K562 (cell line): ENCODE measurements at regions not wholly inside any gene's neighbourhood (a gene's known extent, or its start where the extent isn't known, plus 50 kb on each side); places are given as distances from the start of the nearest gene placed in this dataset.
A peak's percentile ranks its signal among the peaks of the same experiment; 100 is the strongest.

Source experiments
- ATAC-seq: fragments of 200-7000 bp; cut with Tn5 transposase; 3 replicates; pipeline ENCODE4 v1.9.1; 2020; ENCODE audit warnings: moderate library complexity
- BruUV-seq: library from RNA; stranded (reverse); fragments of 400-500 nt; replicated peaks from 2 replicates; lab custom pipeline; 2021; lab: Mats Ljungman, UMichigan
- CTCF ChIA-PET: fragments of 300-600 bp; formaldehyde crosslinking; extraction: SDS; loops from one replicate; lab custom pipeline; 2021; ENCODE audit warnings: low intra/inter-chr PET ratio; lab: Yijun Ruan, JAX
- POLR2A ChIA-PET: fragments of 300-600, 350-650 bp; sonication (Branson Sonifier 250); formaldehyde crosslinking; extraction: SDS; loops from one replicate; lab custom pipeline; 2021; ENCODE audit warnings: antibody characterized with exemption, inconsistent platforms; lab: Yijun Ruan, JAX
- DNase-seq, 4 experiments: peaks; one replicate each; pipeline versions ENCODE4 v3.0.0 to v3.0.0-alpha.2; 2011 to 2018; ENCODE audit warnings: low spot score in 3 of 4, mixed read lengths in 3 of 4; ENCODE audit errors: extremely low read depth in 1 of 4
- FAIRE-seq: peaks from 2 replicates; lab custom pipeline; 2011; peaks lifted over from hg19 to GRCh38; lab: Jason Lieb, UNC
- H2AFZ ChIP-seq: 2 replicates; pipeline ENCODE4 v1.6.0; 2011; ENCODE audit warnings: low read depth, low read length, control low read depth, inconsistent platforms
- H3K27ac ChIP-seq: fragments of 200-600 bp; 3 replicates; pipeline ENCODE4 v1.8.0; 2011; ENCODE audit warnings: low read depth, mild to moderate bottlenecking, control low read depth, inconsistent platforms, low read length, moderate library complexity, mixed read lengths; ENCODE audit errors: extremely low read depth
- H3K27me3 ChIP-seq, 2 experiments: fragments of 300-600 bp in 1 of 2; 2 replicates in 1 of 2; 3 replicates in 1 of 2; pipeline versions ENCODE4 v1.6.0 to v1.8.0; 2011; ENCODE audit warnings: inconsistent platforms in 2 of 2, low read length in 2 of 2, mild to moderate bottlenecking in 1 of 2, mixed read lengths in 1 of 2, moderate library complexity in 1 of 2; ENCODE audit not compliant: control insufficient read depth in 2 of 2, insufficient read depth in 2 of 2
- H3K36me3 ChIP-seq: fragments of 300-600 bp; 3 replicates; pipeline ENCODE4 v1.8.0; 2011; ENCODE audit warnings: mild to moderate bottlenecking, low read length, inconsistent platforms; ENCODE audit not compliant: control insufficient read depth, insufficient read depth
- H3K4me1 ChIP-seq, 2 experiments: fragments of 200-600 bp in 1 of 2; replicated peaks in 1 of 2; 2 replicates in 1 of 2; 3 replicates in 1 of 2; pipeline versions ENCODE4 v1.5.1 to v1.8.0; 2011; ENCODE audit warnings: inconsistent platforms in 2 of 2, low read length in 2 of 2, mild to moderate bottlenecking in 1 of 2, mixed read lengths in 1 of 2, moderate library complexity in 1 of 2; ENCODE audit not compliant: control insufficient read depth in 2 of 2, insufficient read depth in 2 of 2
- H3K4me2 ChIP-seq: 2 replicates; pipeline ENCODE4 v1.6.1; 2011; ENCODE audit warnings: low read length, control low read depth, inconsistent platforms, mixed read lengths; ENCODE audit not compliant: insufficient read depth
- H3K4me3 ChIP-seq: fragments of 200-600 bp; sonication (generic), shearing (Covaris generic); 2 replicates; pipeline ENCODE4 v1.5.1; 2016; ENCODE audit warnings: control low read depth, inconsistent platforms
- H3K79me2 ChIP-seq: fragments of 200-600 bp; 3 replicates; pipeline ENCODE4 v1.8.0; 2011; ENCODE audit warnings: low read length, inconsistent platforms; ENCODE audit not compliant: control insufficient read depth, insufficient read depth
- H3K9ac ChIP-seq, 2 experiments: 2 replicates each; pipeline versions ENCODE4 v1.6.0 to v1.6.1; 2011; ENCODE audit warnings: low read depth in 2 of 2, low read length in 2 of 2, control low read depth in 1 of 2, inconsistent platforms in 1 of 2, mild to moderate bottlenecking in 1 of 2, mixed read lengths in 1 of 2; ENCODE audit not compliant: insufficient read depth in 1 of 2
- H3K9me1 ChIP-seq: one replicate; pipeline ENCODE4 v1.6.0; 2011; ENCODE audit warnings: inconsistent platforms, mild to moderate bottlenecking, low read length, moderate library complexity; ENCODE audit not compliant: control insufficient read depth, insufficient read depth
- H3K9me3 ChIP-seq: replicated peaks from 2 replicates; pipeline ENCODE4 v1.5.1; 2011; ENCODE audit warnings: low read depth, low read length, inconsistent platforms; ENCODE audit not compliant: control insufficient read depth, insufficient read depth
- H4K20me1 ChIP-seq: replicated peaks from 2 replicates; pipeline ENCODE4 v1.6.1; 2011; ENCODE audit warnings: low read length, inconsistent platforms, mixed read lengths; ENCODE audit not compliant: control insufficient read depth, insufficient read depth
- CLOCK ChIP-seq: fragments of 250-450 bp; sonication (Bioruptor Pico); IDR thresholded peaks from 2 replicates; pipeline ENCODE4 v1.4.0; 2020; ENCODE audit warnings: mild to moderate bottlenecking, moderate library complexity, borderline replicate concordance
- PRDM10 ChIP-seq: fragments of 450-650 bp; IDR thresholded peaks from 2 replicates; pipeline ENCODE4 v1.6.1; 2018; ENCODE audit not compliant: partially characterized antibody
- RBM17 ChIP-seq: fragments of 200-400 bp; formaldehyde crosslinking; IDR thresholded peaks from 2 replicates; pipeline ENCODE4 v1.6.1; 2017; ENCODE audit warnings: low read depth, mild to moderate bottlenecking, low read length, borderline replicate concordance
- TEAD4 ChIP-seq, 2 experiments: sonication (generic) in 1 of 2; formaldehyde crosslinking in 1 of 2; IDR thresholded peaks; 2 replicates each; pipeline versions ENCODE4 v1.6.1 to v1.8.0; 2012 to 2022; ENCODE audit warnings: borderline replicate concordance in 1 of 2, inconsistent platforms in 1 of 2, low read length in 1 of 2, mild to moderate bottlenecking in 1 of 2, missing genetic modification reagents in 1 of 2
- WGBS: fragments of 100-300 bp; shearing (Covaris generic); methylation state at CpG from one replicate; pipeline ENCODE4 v1.1.6; 2016; ENCODE audit warnings: low coverage, mixed read lengths; ENCODE audit not compliant: insufficient coverage; ENCODE audit errors: missing lambda C conversion rate; 5-methylcytosine and 5-hydroxymethylcytosine counted together
- in situ Hi-C: fragments of 300-500 bp; cut with MboI; formaldehyde crosslinking; loops from 4 replicates; pipeline ENCODE4 v1.15.0; 2018; ENCODE audit warnings: inconsistent platforms, mixed read lengths
- intact Hi-C: fragments of 100-400 bp; cut with micrococcal nuclease; formaldehyde crosslinking; loops from 2 replicates; pipeline ENCODE4 v1.14.2; 2022
- TF ChIP-seq, protein P1 (sequence below): sonication (generic); formaldehyde crosslinking; IDR thresholded peaks from 2 replicates; pipeline ENCODE4 v1.8.1; 2022; ENCODE audit warnings: missing genetic modification reagents
- TF ChIP-seq, protein P2 (sequence below): sonication (generic); formaldehyde crosslinking; IDR thresholded peaks from 2 replicates; pipeline ENCODE4 v1.8.0; 2022; ENCODE audit warnings: missing genetic modification reagents, mild to moderate bottlenecking, borderline replicate concordance

DNA sequence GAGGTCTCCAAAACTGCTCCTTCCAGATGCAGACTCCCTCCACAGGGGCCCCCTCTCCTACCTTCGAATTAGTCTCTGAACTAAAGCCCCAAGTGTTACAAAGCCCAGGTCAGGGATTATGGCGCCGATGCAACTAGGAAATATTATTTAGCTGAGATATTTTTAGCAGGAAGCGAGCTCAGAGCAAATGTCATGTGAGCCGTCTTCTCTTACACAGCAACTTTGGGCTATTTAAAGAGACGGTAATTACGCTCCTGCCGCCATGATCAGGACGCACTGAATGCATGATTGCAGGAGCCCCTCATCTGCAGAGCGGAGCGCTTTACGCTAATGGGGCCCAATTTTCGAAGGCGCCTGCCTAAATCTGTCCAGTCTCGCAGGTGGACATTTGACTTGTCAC lies 55.3 kb upstream of the TARDBP start:
- ChIA-PET POLR2A (interaction anchor here (0.6 to 2.0 kb wide), 5 partner anchors 11 to 543 kb away, joined by 3 to 7 read pairs (median 3); no protein-coding TSS in a partner anchor), CTCF (no interaction called here)
- FAIRE-seq (no peak), DNase-seq (no peak), ATAC-seq (no peak)
- intact Hi-C loops, result no loop called here
- no peaks in the 10 kb centered on the region; the same call in none of the 2 replicates for H4K20me1 ChIP-seq
- H3K4me3 ChIP-seq, result no peak overlapping the region
- BruUV-seq, result no TSS peak
- in situ Hi-C loops, result no loop called here
- no peak for TF ChIP-seq RBM17
- TF ChIP-seq, protein P1, sequence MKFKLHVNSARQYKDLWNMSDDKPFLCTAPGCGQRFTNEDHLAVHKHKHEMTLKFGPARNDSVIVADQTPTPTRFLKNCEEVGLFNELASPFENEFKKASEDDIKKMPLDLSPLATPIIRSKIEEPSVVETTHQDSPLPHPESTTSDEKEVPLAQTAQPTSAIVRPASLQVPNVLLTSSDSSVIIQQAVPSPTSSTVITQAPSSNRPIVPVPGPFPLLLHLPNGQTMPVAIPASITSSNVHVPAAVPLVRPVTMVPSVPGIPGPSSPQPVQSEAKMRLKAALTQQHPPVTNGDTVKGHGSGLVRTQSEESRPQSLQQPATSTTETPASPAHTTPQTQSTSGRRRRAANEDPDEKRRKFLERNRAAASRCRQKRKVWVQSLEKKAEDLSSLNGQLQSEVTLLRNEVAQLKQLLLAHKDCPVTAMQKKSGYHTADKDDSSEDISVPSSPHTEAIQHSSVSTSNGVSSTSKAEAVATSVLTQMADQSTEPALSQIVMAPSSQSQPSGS (CRISPR knock-in tag), result no peak
- no peak for TF ChIP-seq CLOCK (CRISPR knock-in tag)
- TF ChIP-seq TEAD4 (IDR thresholded peaks at IDR 0.05; ENCODE audit: low read length), result no peak
- TF ChIP-seq TEAD4 (CRISPR knock-in tag; IDR thresholded peaks at IDR 0.05; ENCODE audit: borderline replicate concordance), result no peak
- TF ChIP-seq, protein P2, sequence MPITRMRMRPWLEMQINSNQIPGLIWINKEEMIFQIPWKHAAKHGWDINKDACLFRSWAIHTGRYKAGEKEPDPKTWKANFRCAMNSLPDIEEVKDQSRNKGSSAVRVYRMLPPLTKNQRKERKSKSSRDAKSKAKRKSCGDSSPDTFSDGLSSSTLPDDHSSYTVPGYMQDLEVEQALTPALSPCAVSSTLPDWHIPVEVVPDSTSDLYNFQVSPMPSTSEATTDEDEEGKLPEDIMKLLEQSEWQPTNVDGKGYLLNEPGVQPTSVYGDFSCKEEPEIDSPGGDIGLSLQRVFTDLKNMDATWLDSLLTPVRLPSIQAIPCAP (CRISPR knock-in tag), result no peak
- TF ChIP-seq PRDM10, result no peak
- peaks cover 0 to 11% of the 10 kb centered on the region in 2 experiments; a peak in 3 of 5 replicates for H3K4me1 ChIP-seq
- no peak overlapping the region for H3K4me2 ChIP-seq
- H3K27ac ChIP-seq, result no peak overlapping the region
- no peaks in the 10 kb centered on the region for H3K36me3 ChIP-seq
- peaks cover 4% of the 10 kb centered on the region; the same call in 1 of the 2 replicates for H3K9me3 ChIP-seq
- no peaks in the 10 kb centered on the region for H3K9me1 ChIP-seq
- H3K9ac ChIP-seq, result peak overlapping the region in 1 of 2 experiments; percentile 22; a peak in 1 of 4 replicates
- H3K79me2 ChIP-seq, result no peaks in the 10 kb centered on the region
- 13% methylated on average over 15 of the region's 15 CpGs for WGBS
- H2AFZ ChIP-seq, result no peak overlapping the region
- H3K27me3 ChIP-seq, result peaks cover 65 to 90% of the 10 kb centered on the region in 2 experiments
